HG02943 (cell line): ENCODE measurements at regions not wholly inside any gene's neighbourhood (a gene's known extent, or its start where the extent isn't known, plus 50 kb on each side); places are given as distances from the start of the nearest gene placed in this dataset.
A peak's percentile ranks its signal among the peaks of the same experiment; 100 is the strongest.
"Not testable (repeated sequence)": the region's sequence is repeated elsewhere in the genome, so short reads cannot be mapped to it uniquely, and the experiment has no call there.

Experiments
- ATAC-seq: cut with Tn5 transposase; IDR thresholded peaks from one replicate; pipeline ENCODE4 v1.9.1; 2021; ENCODE audit warnings: mild to moderate bottlenecking, low read depth, moderate library complexity; ENCODE audit not compliant: unreplicated experiment

GRCh38 chr5:82720213-82721086 lies 356.7 kb downstream of the TMEM167A start:
- ATAC-seq = no peak

- ATAC-seq = no peak
These were observed 357.8 kb downstream of the TMEM167A start for GRCh38 chr5:82719368-82719767.

GRCh38 chr5:82717738-82718137 lies 359.5 kb downstream of the TMEM167A start:
- ATAC-seq = no peak

GRCh38 chr5:82714732-82715131 lies 362.5 kb downstream of the TMEM167A start:
- ATAC-seq = not testable (repeated sequence)

GRCh38 chr5:82713811-82714210 lies 363.4 kb downstream of the TMEM167A start:
- no peak for ATAC-seq

- ATAC-seq = no peak
These were observed 369.5 kb downstream of the TMEM167A start for GRCh38 chr5:82707741-82708140.

- ATAC-seq = no peak
These were observed 372.8 kb downstream of the TMEM167A start for GRCh38 chr5:82704381-82704780.

- ATAC-seq = no peak
These were observed 375.1 kb downstream of the TMEM167A start for GRCh38 chr5:82702046-82702445.

GRCh38 chr5:82699737-82700136 lies 377.5 kb downstream of the TMEM167A start:
- no peak for ATAC-seq

- ATAC-seq = no peak
These were observed 379.2 kb downstream of the TMEM167A start for GRCh38 chr5:82698026-82698425.

GRCh38 chr5:82694711-82695285 lies 382.4 kb downstream of the TMEM167A start:
- no peak for ATAC-seq

- no peak for ATAC-seq
These were observed 384.4 kb downstream of the TMEM167A start for GRCh38 chr5:82692826-82693225.

GRCh38 chr5:82684659-82685058 lies 392.5 kb downstream of the TMEM167A start:
- no peak for ATAC-seq

- no peak for ATAC-seq
These were observed 393.0 kb downstream of the TMEM167A start for GRCh38 chr5:82684165-82684564.

GRCh38 chr5:82679660-82680059 lies 397.5 kb downstream of the TMEM167A start:
- no peak for ATAC-seq

- ATAC-seq = peak; percentile 66
These were observed 398.5 kb upstream of the RPS23 start for GRCh38 chr5:82676661-82677060.

- no peak for ATAC-seq
These were observed 396.5 kb upstream of the RPS23 start for GRCh38 chr5:82674671-82675070.

GRCh38 chr5:82673057-82673809 lies 395.1 kb upstream of the RPS23 start:
- no peak for ATAC-seq

- ATAC-seq = no peak
These were observed 392.5 kb upstream of the RPS23 start for GRCh38 chr5:82670692-82671091.

- ATAC-seq = no peak
These were observed 391.6 kb upstream of the RPS23 start for GRCh38 chr5:82669720-82670119.

GRCh38 chr5:82666312-82666711 lies 388.2 kb upstream of the RPS23 start:
- ATAC-seq = no peak
